Hematopoietic multipotent progenitor cell treated with erythropoietin and hydrocortisone succinate and interleukin-3 and kit ligand, for 6 days (in vitro differentiated cells): ENCODE measurements at regions not wholly inside any gene's neighbourhood (a gene's known extent, or its start where the extent isn't known, plus 50 kb on each side); places are given as distances from the start of the nearest gene placed in this dataset.

ENCODE experiments used
- DNase-seq: peaks from one replicate; pipeline ENCODE4 v3.0.0-alpha.2; 2015

GRCh38 chr20:52817511-52817910, 154.6 kb upstream of the TSHZ2 start:
- no peak for DNase-seq

GRCh38 chr20:52814371-52814770, 157.8 kb upstream of the TSHZ2 start:
- DNase-seq, result no peak

DNA sequence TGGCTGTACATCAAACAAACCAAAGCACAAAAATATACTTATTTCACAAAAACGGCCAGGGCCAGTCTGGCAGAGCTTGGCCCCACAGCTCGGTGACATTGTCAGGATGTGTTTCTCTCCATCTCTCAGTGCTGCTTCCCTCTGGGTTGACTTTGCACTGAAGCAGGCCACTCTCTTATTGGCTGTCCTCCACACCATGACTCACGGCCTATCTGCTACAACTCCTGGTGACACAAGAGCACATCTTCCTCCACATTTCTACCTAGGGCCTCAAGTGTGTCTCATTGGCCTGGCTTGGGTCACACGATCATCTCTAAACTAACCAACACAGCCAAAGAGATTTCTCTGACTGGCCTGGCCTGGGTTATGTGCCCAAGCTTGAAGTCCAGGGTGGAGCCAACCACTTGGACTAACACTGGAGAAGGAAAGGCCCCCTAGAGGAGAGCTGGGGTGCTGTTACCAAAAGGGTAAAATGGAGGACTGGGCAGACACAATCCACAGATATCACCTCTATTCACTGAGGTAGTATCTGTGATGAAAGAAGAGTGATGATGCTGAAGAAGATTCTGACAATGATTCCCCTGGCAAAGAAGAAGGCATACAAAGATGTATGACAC, 159.8 kb upstream of the TSHZ2 start:
- no peak for DNase-seq

- no peak for DNase-seq
Observed at GRCh38 chr20:52809003-52809402, 163.2 kb upstream of the TSHZ2 start.

GRCh38 chr20:52806918-52807317, 165.2 kb upstream of the TSHZ2 start:
- no peak for DNase-seq

DNA sequence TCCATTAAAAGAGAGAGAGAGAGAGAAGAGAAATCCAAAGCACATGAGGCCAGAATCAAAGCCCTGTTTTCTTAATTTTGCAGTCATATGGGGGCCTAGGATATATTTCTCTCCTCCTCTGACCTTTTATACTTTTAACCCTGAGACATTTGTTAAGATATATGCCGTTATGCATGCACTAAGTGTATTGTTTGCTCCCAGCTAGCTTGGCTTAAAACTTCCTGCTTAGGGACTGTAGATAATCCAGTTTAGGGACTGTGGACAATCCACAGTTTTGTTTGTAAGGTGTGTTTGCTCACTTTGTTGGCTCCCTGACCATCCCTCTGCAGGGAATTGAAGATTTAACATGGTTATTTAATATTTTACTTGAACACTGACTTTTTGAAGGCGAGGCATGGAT, 166.3 kb upstream of the TSHZ2 start:
- DNase-seq, result no peak

DNA sequence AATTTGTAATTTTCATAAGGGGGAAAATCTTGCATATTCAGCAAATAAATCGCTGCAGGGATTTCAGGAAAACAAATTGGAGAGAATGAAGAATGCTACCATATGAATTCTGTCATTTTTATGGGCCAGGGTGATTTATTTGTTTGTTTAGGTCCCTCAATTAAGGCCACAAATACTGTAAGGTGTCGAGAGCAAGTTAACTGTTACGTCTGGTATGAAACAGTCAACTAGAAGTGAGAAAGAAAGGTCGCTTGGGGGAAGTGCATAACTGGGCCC, 166.9 kb upstream of the TSHZ2 start:
- DNase-seq, result no peak

DNA sequence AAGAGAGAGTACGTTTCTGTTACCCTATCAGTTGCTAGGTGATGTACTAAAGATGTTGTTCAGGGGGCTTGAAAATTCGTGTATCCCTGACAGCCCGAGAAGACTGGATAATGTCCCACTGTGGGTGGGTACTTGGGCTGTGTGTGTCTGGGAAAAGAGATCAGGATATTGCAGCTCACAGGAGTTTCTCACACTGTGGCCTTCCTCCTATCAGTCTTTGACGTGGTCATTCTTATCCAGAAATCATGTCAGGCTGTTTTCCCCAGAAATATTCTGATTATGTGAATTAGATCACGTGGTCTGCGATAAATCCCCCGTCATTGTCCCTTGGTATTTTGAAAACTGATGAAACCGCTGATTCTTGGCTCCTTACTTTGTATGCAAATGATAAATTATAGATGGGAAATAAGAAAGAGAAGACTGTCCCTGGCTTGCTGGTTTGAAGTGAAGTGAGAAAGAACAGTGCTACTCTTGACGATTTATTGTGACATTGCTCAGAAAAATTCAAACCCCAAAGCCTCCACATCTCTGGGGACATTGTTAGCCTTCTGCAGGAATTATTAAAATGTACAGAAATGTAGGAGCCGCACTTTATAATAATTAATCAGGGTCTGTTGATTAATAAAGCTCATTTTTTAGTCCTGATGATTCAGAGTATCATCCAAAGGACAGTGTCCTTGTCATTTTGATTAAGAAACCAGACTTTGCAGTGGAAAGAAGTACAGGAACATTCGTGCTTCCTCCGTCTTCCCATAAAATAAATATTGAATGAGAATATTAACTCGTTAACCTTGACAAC, 167.5 kb upstream of the TSHZ2 start:
- no peak for DNase-seq

- no peak for DNase-seq
Observed at GRCh38 chr20:52801628-52802006, 170.5 kb upstream of the TSHZ2 start.

DNA sequence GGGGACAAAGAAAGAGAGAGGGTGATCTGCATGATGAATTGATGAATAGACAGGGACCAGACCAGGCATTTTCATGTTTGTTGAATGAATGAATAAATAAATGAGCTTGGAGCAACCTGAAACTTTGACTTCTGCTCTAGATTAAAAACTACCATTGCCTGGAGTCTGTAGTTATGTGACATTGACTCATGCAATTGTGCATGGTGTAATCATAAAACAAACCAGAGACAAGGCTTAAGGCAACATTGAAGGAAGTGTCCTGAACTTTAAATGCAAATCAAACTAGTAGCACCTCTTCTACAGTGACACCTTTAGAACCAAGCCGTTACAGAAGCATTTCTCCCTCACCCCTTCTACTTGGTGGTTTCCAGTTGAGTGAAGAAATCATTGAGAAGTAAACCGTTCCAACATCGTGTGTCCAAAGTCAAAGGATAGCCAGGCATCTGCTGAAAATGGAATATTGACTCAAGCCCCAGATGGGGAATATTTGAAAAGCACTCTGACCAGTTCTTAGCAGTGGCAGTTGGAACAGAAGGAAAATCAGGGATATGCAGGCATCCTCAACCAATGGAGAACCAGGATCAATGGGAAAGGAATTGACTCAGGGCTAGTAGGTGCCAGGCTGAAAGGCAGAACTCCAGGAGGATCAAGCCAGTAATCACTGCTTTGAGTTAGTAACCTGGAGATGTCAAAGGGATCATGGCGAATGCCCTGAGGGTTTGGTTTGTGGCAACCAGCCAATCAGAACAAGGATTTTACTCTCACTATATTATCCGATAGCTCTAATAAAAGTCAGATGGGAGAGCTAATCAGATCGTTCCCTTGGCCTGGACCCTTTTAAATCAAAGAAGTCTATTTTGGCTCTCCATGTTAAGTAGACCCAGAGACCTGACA, 171.2 kb upstream of the TSHZ2 start:
- no peak for DNase-seq

DNA sequence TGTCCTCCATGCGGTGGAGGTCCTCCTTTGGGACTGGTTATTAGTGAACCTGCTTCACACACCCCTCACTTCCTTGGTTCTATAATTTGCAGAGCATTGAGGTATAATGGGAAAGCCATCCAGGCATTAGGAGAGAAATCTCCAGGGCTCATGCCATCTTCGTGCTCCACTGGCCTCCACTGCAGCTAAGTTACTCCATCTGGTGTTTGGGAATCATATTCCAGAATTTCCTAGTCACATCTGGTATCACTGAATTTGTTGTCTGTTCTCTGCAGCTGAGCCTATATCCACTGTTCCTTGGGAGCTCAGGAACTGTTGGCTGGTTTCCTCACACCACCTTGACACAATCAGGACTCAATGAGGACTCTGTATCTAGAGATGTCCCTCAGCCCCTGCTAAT, 173.0 kb upstream of the TSHZ2 start:
- no peak for DNase-seq

DNA sequence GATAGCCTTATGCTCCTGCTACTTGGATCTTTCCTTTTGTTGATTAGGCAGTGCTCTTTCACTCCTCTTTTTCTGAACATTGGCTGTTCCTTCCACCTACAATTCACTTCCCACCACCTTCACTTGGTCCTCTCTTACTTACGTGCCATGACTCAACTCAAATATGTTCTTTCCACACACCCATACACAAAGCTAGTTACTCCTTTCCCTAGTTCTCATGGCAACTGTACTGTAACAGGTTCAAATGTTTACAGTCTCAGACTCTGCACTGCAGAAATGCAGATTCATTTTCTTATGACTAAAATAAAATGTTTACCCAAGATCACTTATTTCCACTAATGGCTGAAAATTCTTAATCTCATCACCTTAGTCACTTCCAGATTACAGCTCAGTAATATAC, 174.0 kb upstream of the TSHZ2 start:
- no peak for DNase-seq

GRCh38 chr20:52794853-52795252, 177.3 kb upstream of the TSHZ2 start:
- no peak for DNase-seq

GRCh38 chr20:52793339-52793963, 178.7 kb upstream of the TSHZ2 start:
- no peak for DNase-seq

DNA sequence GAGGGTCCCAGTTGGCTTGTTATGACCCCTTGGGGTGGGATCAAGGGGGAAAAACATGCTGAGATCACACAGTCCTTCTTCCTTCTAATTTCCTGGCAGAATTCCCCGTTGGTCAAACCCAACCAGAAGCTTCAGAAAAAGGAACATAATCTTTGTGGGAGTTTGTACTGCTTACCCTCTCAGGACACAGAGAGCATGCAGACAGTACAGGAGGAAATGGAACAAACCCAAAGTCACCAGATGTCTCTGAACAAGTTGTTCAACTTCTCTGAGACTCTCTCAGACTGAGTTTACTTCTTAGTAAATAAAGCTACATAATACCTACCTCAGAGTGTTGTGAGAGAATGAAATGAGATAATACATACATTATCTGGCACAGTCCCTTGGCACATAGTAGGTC, 181.1 kb upstream of the TSHZ2 start:
- no peak for DNase-seq

- no peak for DNase-seq
Observed at GRCh38 chr20:52789716-52790115, 182.4 kb upstream of the TSHZ2 start.

DNA sequence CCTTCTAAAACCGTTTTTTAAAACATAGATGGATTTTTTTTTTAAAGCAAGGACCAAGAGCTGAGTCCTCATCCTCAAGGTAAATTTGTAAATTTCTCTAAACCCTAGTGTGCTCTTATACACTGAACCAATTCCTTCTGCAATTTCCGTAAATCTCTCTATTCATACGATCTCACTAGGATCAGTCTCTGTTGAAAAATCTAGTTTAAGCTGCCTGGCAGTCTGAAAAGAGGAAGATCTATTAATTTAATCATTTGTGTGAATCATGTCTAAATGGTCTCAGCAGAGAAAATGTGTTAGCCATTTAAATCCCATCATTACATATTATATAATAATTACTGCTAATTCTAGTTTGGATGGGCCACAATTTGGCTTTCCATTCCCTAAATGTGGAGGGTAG, 184.2 kb upstream of the TSHZ2 start:
- no peak for DNase-seq

GRCh38 chr20:52787216-52787615, 184.9 kb upstream of the TSHZ2 start:
- no peak for DNase-seq

DNA sequence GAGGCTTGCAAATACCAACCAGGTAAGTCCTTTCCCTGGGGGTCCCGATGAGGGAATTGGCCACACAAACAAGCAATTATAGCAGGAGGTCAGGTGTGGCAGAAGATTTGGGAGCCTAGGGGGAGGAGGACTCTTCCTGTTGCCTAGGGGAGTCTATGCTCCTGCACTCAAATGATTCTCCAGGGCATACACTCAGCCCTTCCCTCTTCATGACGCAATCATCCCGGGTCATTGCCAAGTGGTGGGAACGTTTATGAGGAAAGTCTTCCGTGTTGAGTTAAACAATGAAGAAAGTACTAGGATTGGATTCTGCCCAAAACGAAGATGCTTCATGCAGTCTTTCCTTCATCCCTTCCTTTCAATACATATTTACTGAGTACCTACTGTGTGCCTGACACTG, 186.5 kb upstream of the TSHZ2 start:
- DNase-seq, result no peak

GRCh38 chr20:52783769-52784168, 188.4 kb upstream of the TSHZ2 start:
- DNase-seq, result peak; percentile 15

GRCh38 chr20:52780462-52780861, 191.7 kb upstream of the TSHZ2 start:
- DNase-seq, result no peak

DNA sequence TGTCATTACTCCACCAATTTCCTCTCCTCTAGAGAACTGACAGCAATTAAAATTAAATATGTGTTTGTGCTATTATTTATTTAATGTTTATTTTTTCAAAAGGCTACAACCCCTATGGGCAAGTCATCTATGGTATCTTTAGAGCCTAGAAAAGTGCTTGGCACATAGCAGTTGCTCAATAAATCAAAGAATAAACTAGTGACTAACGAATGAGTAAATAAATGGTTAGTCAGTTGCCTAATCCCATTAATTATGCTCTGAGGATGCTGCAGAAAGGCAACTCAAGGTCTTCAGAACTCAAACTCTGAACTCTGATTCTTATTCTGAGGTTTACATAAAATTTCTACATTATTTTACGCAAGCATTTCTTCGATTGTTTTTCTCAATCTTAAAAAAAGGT, 193.0 kb upstream of the TSHZ2 start:
- no peak for DNase-seq

DNA sequence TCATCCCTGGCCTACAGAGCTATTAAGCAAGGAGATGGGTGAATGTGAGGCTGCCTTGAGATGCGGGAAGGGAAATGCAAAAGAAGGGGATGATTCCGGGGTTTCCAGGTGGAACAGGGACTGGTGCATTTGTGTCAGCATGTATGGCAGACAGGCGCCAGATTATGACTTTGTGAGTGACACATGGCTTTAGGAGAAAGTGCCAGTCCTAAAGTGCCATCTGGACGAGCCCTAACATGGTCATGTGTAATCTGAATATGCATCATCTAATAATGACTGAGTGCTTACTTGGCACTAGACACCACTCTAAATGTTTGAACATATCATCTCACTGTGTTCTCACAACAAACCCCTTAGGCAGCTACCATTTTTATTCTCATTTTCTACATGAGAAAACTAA, 195.0 kb upstream of the TSHZ2 start:
- DNase-seq, result no peak

DNA sequence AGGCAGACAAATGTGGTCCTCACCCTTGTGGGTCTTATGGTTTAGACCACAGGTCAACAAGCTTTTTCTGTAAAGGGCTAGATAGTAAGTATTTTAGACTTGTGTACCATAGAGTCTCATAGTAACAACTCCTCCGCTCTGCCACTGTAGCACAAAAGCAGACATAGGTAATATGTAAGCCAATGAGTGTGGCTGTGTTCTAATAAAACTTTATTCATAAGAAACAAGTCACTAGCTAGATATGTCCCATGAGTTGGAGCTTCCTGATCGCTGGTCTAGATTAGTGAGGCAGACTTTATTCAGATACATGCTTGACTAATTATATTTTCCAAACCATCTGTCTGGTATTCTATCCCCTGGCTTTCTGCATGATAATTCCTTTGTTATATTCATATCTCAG, 196.4 kb upstream of the TSHZ2 start:
- DNase-seq, result no peak
